ENCODE measurements at regions not wholly inside any gene's neighbourhood (a gene's known extent, or its start where the extent isn't known, plus 50 kb on each side); places are given as distances from the start of the nearest gene placed in this dataset.
A peak's percentile ranks its signal among the peaks of the same experiment; 100 is the strongest.

DNA sequence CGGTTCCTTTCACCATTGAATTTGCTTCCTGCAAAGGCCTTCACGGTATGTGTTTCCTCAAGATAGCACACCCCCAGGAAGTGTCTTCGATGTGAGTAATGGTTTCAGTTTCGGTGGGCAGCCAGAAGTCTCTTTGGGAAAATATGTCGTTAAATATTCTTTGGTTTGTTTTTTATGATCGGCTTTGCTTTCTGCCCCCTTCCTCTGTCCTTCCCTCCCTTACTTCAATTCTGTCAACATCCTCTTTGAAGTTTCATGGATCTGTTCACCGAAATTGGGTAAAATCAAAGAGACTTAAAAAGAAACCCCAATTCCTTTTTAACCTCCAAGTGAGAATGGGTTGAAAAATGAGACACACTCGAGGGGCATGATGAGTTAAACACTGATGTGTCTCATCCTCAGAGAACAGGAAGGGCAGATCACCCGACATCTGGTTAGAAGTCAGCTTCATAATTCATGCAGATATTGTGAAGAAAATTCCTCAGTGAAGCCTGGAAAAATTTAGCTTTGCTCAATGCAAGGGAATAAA, 170.8 kb upstream of the HABP2 start:
- no peak for DNase-seq (ENCODE audit: low read depth in 1 of 2, low spot score in 1 of 2)
- no peak overlapping the region for H3K4me3 ChIP-seq (replicated peaks; ENCODE audit: insufficient read depth, low read length)
- no peak overlapping the region for H3K27ac ChIP-seq (replicated peaks)
- TF ChIP-seq, protein P1, sequence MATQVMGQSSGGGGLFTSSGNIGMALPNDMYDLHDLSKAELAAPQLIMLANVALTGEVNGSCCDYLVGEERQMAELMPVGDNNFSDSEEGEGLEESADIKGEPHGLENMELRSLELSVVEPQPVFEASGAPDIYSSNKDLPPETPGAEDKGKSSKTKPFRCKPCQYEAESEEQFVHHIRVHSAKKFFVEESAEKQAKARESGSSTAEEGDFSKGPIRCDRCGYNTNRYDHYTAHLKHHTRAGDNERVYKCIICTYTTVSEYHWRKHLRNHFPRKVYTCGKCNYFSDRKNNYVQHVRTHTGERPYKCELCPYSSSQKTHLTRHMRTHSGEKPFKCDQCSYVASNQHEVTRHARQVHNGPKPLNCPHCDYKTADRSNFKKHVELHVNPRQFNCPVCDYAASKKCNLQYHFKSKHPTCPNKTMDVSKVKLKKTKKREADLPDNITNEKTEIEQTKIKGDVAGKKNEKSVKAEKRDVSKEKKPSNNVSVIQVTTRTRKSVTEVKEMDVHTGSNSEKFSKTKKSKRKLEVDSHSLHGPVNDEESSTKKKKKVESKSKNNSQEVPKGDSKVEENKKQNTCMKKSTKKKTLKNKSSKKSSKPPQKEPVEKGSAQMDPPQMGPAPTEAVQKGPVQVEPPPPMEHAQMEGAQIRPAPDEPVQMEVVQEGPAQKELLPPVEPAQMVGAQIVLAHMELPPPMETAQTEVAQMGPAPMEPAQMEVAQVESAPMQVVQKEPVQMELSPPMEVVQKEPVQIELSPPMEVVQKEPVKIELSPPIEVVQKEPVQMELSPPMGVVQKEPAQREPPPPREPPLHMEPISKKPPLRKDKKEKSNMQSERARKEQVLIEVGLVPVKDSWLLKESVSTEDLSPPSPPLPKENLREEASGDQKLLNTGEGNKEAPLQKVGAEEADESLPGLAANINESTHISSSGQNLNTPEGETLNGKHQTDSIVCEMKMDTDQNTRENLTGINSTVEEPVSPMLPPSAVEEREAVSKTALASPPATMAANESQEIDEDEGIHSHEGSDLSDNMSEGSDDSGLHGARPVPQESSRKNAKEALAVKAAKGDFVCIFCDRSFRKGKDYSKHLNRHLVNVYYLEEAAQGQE (IDR thresholded peaks at IDR 0.05; ENCODE audit: insufficient replicate concordance, low read depth) = no peak
- peaks cover 15% of the 10 kb centered on the region for H3K27me3 ChIP-seq (ENCODE audit: insufficient read depth, poor library complexity, severe bottlenecking)

DNA sequence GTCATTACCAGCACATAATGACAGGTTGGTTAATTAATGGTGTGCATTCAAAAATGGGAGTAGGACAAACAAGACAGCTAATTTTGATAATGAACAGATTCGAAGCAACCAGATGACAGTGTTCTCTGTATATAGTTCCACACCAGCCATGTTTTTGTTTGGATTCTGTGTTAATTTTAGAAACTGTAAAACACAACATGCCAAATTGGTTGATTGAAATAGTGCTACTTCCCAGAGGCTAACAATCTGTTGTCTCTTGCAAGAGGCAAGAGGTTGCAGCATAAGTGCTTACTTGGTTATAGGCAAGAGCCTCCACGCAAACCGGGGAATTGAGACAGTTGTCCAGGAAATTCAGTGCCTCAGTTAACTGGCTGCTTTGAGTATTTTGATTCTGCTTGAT, 170.2 kb upstream of the HABP2 start:
- no peak for DNase-seq (ENCODE audit: low read depth in 1 of 2, low spot score in 1 of 2)
- TF ChIP-seq GABPA (IDR thresholded peaks at IDR 0.05; ENCODE audit: low read depth) (no peak), SPI1 (IDR thresholded peaks at IDR 0.05; ENCODE audit: borderline replicate concordance, low read depth) (no peak), POLR2AphosphoS5 (IDR thresholded peaks at IDR 0.05; ENCODE audit: low read depth) (no peak)
- TF ChIP-seq, protein P1 (IDR thresholded peaks at IDR 0.05; ENCODE audit: insufficient replicate concordance, low read depth) = no peak
- TF ChIP-seq, protein P2, sequence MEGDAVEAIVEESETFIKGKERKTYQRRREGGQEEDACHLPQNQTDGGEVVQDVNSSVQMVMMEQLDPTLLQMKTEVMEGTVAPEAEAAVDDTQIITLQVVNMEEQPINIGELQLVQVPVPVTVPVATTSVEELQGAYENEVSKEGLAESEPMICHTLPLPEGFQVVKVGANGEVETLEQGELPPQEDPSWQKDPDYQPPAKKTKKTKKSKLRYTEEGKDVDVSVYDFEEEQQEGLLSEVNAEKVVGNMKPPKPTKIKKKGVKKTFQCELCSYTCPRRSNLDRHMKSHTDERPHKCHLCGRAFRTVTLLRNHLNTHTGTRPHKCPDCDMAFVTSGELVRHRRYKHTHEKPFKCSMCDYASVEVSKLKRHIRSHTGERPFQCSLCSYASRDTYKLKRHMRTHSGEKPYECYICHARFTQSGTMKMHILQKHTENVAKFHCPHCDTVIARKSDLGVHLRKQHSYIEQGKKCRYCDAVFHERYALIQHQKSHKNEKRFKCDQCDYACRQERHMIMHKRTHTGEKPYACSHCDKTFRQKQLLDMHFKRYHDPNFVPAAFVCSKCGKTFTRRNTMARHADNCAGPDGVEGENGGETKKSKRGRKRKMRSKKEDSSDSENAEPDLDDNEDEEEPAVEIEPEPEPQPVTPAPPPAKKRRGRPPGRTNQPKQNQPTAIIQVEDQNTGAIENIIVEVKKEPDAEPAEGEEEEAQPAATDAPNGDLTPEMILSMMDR (IDR thresholded peaks at IDR 0.05; ENCODE audit: insufficient read depth, low read length) = no peak
- H3K4me3 ChIP-seq (replicated peaks; ENCODE audit: insufficient read depth, low read length) = no peak overlapping the region
- no peak overlapping the region for H3K27ac ChIP-seq (replicated peaks)
- peaks cover 15% of the 10 kb centered on the region for H3K27me3 ChIP-seq (ENCODE audit: insufficient read depth, poor library complexity, severe bottlenecking)

DNA sequence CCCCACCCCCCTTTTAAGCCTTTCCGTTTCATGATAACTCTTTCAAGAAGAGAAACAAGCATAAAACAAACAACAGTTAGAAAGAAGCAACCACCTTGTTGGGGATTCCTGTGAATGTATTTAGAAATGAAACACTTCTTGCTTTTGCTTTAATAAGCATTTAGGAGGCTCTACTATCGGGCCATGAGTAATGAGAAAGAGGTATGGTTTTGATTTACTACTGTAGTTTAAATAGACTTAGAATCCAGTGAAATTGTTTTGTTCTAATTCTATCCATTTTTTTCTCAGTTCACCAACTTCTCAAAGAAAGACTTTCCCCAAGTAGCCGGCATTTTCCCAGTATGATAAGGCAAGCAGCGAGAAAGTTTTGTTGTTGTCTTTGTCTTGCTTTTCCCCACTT, 168.7 kb upstream of the HABP2 start:
- Histone ChIP-seq H3K27me3 (ENCODE audit: insufficient read depth, poor library complexity, severe bottlenecking) (peaks cover 15% of the 10 kb centered on the region), H3K27ac (replicated peaks) (no peak overlapping the region), H3K4me3 (replicated peaks; ENCODE audit: insufficient read depth, low read length) (no peak overlapping the region)
- no peak for DNase-seq (ENCODE audit: low read depth in 1 of 2, low spot score in 1 of 2)
- TF ChIP-seq, protein P2 (IDR thresholded peaks at IDR 0.05; ENCODE audit: insufficient read depth, low read length) = no peak
- TF ChIP-seq POLR2AphosphoS5 (IDR thresholded peaks at IDR 0.05; ENCODE audit: low read depth) = no peak

DNA sequence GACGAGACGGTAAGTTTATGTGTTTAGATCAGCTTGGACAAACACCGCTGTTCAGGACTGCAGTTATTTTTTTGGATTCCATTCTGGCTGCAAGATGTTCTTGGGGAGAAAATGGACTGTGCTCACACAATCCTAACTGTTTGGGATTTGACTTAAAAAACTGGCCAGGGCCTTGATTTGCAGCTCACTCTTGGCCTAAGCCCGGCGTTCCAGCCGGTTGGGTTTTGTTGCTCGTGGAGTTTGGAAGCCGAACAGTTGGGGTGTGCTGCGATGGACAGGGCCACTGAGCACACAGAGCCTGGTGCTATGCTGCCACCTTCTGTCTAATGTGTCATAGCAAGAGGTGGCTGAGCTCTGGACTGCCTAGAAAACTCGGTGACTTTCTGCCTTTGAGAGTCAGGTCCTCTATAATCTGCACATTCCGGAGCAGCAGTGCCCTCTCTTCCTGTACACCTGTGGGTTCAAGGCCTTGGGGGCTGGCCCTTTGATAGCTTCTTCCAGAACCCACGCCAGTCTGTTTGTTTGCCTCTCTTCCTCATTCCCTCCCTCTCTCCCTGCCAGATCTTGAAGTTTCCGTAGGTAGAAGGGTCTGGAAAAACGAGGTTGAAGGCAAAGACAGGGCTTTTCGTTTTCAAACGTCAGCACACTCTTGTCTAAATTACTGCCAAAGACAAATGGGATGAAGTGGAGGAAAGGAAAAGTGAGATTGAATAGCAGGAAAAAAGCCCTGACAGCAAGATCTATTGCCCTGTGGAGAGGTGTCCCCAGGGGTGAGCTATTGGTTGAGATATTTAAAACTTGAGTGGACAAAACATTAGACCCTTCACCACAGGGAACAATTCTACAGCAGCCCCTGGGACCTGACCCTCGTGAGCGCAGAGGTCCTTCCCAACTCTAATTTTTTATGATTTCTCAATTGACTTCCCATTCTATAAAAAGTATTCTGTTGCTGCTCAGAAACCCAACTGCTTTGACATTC, 167.5 kb upstream of the HABP2 start:
- Histone ChIP-seq H3K4me3 (replicated peaks; ENCODE audit: insufficient read depth, low read length) (no peak overlapping the region), H3K27me3 (ENCODE audit: insufficient read depth, poor library complexity, severe bottlenecking) (peaks cover 15% of the 10 kb centered on the region), H3K27ac (replicated peaks) (no peak overlapping the region)
- DNase-seq (ENCODE audit: low read depth in 1 of 2, low spot score in 1 of 2) = peak; percentile 13 to 60
- TF ChIP-seq, protein P2 (IDR thresholded peaks at IDR 0.05; ENCODE audit: insufficient read depth, low read length) = peak; percentile 83
- TF ChIP-seq POLR2AphosphoS5 (IDR thresholded peaks at IDR 0.05; ENCODE audit: low read depth) = no peak

All from HL-60 (cell line).